Tongue (tissue), 1 donor: ENCODE measurements at regions not wholly inside any gene's neighbourhood (a gene's known extent, or its start where the extent isn't known, plus 50 kb on each side); places are given as distances from the start of the nearest gene placed in this dataset.

Source experiments
- DNase-seq: peaks from one replicate; pipeline ENCODE4 v3.0.0-alpha.2; 2015

DNA sequence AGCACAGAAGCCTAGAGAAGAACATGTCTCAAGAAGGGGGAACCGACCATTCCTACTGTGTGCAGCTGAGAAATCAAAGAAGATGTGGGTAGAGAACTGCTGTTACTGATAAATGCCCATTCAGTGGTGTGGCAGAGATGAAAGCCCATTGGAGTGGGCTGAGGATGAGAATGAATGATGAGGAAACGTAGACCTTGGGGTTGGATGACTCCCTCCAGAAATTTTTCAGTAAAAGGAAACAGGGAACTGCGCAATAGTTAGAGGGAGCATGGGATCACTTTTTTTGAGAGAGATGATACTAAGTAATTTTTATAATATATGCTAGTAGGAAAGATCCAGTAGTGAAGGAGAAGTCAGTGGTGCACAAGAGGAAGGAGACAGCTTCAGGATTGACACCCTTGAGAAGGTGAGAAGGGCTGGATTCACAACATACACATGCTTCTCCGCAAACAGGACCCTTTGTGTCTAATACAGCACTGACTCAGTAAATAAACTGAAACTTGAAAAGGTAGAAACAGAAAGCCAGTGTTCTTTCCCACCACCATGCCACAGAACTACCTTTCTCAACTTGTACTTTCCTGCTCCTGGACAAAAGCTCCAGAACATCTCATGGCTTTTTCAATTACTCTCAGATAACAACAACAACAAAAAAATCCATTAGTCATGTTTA, 104.7 kb upstream of the IL6 start:
- no peak for DNase-seq

DNA sequence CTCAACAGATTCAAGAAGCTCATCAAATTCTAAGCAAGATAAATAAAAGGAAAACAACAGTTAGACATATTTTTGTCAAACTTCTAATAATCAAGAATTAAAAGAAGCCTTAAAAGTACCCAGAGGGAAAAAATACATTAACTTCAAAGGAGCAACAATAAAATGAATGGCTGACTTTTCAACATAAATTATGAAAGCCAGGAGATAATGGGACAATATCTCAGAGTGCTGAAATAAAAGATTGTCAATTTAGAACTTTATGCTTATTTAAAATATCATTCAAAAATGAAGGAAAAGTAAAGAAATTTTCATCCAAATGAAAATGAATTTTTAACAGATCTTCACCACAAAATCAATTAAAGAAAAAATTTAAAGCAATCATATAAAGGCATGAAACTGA, 108.5 kb upstream of the IL6 start:
- DNase-seq = no peak

DNA sequence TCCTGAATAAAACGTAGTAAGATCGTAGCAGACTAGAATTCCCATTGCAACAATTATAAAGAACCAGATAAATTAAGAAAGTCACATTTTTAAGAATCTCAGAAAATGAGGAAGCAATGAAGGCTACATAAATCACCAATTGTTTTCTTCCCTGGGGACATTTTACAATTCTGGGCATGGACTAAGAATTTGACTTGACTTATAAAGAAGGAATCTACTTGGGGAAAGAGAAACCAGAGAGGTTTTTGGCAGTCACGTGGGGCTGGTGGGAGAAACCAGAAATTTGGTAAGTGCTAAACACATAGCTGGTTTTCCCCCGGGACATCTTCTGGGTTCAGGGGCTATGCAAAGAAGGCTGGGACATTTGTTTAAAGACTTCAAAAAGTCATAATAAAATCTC, 109.8 kb upstream of the IL6 start:
- DNase-seq = no peak

DNA sequence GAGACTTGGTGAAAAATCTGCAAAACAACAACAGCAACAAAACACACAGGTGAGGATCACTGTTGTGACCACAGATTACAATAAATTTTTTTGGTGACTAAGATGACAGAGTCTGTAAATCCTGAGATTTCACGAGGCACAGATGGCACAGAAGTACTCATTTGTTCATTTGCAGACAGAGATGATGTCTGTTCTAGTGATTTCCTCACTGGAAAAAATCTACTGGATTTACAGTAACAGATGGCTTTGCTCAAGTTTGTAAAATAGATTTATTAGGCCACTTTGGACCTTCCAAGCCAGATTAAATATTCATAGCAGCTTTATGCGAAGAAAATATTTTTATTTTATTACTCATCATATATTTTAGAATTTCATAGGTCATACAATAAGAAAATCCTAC, 113.5 kb upstream of the IL6 start:
- DNase-seq = no peak

DNA sequence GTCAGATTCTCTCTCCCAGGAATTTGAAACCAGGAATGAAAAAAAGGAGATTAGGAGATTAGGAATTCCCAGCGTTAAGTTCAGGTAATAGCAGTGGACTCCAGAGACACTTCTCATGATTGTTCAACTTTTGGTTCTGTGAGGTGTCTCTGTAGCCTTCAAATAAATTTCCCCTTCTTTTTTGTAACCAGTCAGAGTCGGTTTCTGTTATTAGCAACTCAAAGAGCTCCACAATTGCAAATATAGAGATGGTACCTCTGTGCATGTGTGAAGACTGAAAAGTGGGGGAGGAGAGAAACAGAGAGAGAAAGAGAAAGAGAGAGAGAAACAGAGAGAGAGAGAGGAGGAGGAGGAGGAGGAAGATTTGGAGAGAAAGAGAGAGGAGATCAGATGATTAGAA, 112.8 kb upstream of the STEAP1B start:
- DNase-seq = no peak

- DNase-seq = no peak
These were observed 111.7 kb upstream of the STEAP1B start for GRCh38 chr7:22611758-22612079.

DNA sequence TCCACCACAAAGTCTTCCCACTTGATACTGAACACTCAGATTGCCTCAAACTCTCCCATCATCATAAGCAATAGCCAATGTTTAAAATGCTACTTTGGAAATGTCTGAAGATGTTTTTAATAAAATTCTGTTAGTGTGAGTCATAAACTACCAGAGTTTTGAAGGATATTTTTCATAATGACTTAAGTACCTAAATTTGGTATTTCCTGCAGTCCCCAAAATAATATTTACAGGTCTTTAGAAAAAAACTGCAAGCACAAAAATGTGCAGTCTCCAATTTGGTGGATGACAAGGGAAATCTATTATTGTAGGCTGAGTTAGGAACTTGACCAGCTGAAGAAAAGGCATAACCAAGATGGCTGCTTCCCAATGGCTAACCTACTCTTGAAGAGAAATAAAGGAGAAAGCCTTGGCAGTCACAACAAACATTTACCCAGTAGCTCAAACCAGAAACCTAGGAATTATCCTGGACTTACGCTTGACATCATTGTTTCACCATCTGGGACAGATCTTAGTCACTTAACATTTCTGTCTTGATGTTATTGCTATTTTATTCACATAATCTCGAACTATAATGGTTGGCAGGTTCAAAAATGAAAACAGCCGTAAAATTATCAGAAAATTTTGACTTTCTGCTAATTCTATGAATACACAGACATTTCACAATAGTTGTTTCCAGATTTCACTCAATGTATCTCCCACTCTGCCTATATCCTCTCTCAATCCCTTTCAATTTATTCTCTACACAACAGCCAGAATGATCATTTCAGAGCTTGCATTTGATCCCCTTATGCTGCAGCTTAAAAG, 111.2 kb upstream of the STEAP1B start:
- no peak for DNase-seq

DNA sequence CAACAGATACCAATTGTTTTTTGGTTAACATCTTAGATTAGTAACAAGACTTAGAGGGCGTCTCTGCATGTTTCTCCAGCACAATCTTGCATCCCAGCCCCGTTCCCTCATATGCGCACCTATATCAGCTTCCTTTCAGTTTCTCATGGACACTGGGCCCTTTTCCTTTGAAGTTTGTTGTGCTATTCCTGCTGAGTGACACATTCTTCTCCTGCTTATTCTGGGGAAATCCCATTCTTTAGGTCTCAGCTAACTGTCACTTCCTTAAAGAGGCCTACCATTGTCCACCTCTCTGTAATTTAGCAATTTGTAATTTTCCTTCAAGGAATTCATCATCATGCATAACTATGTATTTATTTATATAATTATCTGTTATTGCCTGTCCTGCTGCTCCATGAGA, 110.3 kb upstream of the STEAP1B start:
- no peak for DNase-seq

DNA sequence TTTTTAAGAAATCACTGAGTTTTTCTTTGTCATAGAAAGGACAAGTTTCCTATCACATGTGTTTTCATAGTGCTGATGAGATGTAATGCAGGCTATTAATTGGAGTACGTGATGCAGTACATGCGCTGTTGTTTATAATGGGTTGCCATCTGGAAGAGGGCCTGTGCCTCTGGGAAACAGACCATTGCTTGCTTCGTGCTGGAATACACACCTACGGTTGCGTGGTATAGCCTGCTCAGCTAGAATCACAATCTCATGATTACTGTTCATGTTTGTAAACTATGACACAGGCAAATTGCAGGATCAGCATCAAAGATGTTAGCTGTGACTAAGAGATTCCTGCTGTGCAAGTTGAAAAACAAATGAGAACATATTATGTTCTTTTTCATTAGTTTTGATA, 107.2 kb upstream of the STEAP1B start:
- DNase-seq = no peak

DNA sequence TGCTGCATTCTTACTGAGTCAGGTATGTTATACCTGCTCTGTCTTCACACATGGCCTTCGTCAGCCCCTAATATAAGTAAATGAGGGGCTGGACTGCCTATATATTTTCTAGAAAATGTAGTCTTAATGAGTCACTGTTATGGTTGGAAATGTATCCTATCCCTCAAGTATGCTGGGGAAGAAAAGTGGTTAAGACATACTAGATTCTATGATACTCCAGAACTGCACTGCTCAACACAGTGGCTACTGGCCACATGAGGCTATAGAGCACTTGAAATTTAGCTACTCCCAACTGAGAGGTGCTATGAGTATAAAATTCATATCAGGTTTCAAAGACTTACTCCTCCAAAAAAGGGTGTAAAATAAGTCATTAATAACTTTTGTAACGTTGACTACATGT, 104.3 kb upstream of the STEAP1B start:
- DNase-seq = no peak

DNA sequence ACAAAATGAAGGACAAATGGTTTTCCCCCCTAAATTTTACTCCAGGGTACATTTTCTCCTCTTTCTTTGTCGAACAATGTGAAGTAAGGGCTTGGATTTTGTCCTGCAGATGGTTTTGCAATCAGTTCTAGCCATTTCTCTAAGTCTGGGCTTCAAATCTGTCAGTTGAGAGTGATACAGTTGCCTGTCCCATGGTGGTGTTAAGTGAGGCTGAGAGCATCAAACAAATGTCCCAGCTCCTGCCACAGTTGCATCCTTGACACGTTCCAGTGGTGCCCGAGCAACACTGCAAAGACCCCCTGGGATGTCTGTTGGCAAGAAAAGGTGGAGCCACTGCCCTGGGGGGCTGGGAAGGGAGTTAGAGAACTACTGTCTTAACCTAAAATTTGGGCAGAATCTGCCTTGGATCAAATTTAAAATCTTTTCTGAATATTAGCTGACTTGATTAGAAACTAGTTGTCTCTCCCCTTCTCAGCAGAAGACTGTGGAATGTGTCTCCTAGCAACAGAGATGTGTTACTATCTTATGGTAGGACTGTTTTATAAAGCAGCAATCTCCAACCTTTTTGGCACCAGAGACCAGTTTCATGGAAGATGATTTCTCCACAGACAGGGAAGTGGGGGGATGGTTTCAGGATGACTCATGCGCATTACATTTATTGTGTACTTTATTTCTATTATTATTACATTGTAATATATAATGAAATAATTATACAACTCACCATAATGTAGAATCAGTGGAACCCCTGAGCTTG, 102.0 kb upstream of the STEAP1B start:
- peak; percentile 19 for DNase-seq

DNA sequence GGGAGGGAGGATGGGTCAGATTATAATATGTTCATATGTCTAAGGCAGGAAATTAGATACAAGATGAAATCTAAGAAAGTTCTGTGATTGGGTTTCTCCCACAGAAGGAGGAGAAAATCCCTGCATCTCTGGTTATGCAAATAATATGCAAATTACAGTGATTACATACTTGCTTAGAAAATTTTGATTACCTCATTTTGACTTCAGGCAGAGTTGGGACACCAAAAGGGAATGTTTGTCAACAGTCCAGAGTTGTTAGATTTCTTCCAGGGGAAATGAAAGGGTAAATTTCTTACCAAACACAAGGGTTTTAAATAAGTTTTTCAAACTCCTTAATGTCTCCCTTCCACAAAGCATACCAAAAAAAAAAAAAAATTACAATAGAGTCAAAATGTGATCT, 101.4 kb upstream of the STEAP1B start:
- DNase-seq = no peak

DNA sequence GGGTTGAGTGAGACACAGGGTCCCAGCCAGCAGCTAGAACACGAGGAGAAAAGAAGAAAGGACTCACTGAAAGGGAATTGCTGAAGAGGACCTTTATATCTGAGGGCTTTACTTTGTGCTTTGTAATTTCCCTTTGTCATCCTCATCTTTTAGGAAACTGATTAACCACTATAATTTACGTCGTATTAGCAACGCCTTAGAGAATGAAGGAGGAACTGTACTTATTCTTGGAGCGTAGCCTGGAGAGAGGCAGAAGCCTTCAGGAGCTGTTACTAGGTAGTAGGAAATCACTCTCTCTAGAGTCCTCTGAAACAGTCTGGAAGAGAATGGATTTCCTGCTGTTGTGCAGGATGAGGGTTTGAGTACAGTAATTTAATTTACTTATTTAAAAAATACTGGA, 101.0 kb upstream of the STEAP1B start:
- no peak for DNase-seq

DNA sequence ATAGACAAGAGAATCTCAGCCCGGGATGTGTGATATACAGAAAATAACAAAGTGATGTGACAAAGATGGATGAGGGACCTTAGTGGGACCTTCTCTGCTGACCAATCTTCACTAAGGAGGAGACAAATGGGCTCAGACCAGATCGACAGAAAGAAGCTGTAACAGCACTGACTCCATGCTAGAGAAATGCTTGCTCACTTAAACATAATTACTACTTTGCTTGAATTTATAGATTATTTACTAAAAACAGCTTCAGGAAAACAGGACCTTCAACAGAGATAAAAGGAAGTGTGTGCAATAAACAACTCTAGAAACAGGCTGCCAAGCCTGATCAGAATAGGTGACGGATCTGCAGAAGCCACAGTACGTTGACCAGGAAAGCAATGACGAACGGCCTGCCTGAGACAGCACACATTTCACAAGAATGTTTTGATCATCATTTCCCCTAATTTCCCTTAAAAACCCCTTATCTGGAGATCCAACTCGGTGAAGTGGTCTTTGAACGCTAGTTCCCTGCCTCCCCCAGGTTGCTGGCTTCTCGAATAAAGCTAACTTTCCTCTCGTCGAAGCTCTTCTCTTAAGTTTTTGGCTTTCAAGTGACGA, 98.4 kb upstream of the STEAP1B start:
- DNase-seq = no peak

DNA sequence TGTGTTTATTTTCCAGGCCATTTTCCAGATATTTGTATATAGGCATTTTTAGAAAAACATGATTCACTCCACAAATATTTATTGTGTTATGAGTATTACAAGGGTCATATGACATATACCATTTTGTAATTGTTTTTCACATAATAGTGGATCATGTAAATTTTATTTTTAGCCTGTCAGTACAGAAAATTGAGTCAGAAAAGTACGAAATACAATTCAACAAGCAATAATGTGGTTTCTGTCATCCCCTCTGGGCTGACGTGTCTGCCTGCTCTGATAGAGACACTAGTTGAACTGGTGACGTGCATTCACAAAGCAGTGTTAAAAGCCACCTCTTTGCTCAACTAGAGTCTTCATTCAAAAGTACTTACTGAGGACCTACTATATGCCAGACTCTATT, 97.9 kb upstream of the STEAP1B start:
- DNase-seq = no peak

GRCh38 chr7:22596763-22597400, 96.9 kb upstream of the STEAP1B start:
- no peak for DNase-seq

DNA sequence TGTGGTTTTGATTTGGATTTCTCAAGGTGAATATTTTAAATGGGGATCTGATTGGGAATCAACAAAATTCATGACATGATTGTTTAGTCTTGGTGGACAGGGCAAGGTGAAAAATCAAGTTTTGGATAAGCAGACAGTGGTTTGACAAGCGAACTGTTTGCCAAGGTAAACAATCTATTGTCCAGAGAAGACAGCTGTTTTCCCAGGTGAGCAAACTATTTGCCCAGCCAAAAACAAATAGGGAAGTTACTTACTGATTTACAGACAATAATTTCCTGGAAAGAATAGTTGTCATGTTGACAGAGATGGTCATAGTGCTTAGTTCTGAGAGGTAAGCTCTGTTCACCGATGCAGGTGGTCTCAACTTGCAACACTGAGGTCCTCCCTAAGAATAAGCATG, 94.0 kb upstream of the STEAP1B start:
- peak; percentile 25 for DNase-seq

- no peak for DNase-seq
These were observed 91.3 kb upstream of the STEAP1B start for GRCh38 chr7:22591271-22591670.

DNA sequence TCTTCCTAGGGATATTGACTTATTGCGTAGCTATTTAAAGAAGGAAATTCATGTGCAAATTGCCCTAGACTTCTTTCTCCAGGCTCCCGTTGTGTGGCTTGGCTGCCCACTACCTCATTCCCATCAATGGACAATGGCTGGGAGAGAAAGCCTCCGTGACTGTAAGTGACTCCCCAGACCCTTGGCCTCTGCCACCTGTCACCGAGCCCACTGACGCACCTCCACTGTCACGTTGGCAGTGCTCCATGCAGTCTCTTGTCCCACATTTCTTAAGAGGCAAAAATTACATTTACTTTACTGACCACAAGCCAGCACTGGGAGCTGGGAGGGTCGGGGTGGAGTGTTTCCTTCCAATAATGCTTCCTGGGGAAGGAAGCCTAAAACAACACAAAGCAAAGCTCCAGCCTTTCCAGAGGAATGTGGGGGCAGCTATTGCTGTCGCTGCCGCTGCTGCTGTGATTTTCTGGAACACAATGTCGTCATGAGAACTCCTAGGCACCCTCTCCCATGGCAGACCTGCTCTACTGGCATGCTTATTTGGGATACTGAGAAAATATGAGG, 89.7 kb upstream of the STEAP1B start:
- DNase-seq = peak; percentile 46

GRCh38 chr7:22588351-22588750, 88.4 kb upstream of the STEAP1B start:
- no peak for DNase-seq

- DNase-seq = no peak
These were observed 87.3 kb upstream of the STEAP1B start for GRCh38 chr7:22587322-22587721.

GRCh38 chr7:22586786-22587140, 86.8 kb upstream of the STEAP1B start:
- peak; percentile 57 for DNase-seq
